CD4-positive, alpha-beta T cell treated with Interleukin-17A for 4 hours (primary cell): ENCODE measurements at regions not wholly inside any gene's neighbourhood (a gene's known extent, or its start where the extent isn't known, plus 50 kb on each side); places are given as distances from the start of the nearest gene placed in this dataset.

Experiments
- DNase-seq: peaks from one replicate; pipeline ENCODE4 v3.0.0-alpha.2; 2020; ENCODE audit warnings: mixed read lengths

DNA sequence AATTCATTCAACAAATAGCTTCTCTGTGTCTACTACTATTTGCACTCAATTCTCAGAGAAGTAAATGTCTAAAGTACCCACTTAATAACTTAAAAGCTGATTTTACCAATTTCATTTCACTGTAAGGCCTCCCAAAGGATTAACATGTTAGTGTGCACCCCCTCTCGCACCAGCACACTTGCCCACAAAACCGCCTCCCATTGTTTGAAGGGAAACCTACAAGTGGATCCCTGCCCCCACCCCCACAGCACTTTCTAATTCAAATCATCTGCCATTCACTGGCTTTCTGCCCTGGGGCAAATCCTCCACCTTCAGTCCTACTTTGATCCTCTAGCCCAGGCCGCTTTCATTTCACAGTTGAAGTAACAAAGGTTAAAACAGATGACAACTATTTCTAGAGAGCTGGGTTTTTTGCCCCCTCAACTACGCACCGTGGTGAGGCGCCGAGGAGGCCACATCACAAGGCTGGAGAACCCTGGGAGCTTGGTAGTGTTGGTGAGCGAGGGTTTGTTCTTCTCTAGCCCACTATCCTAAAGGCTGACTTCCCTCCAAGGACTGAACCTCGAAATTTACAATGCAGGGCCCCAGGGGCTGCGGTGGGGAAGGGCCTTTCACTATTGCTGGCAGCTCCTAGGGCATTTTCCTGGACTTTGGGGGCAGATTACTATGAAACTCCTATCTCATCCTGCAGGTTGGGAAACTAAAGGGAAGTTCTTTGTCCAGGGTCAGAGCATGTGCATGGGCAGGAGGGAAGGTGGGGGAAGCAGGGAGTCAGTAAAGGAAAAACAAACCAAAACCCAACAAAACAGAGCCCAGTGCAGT lies 517.4 kb upstream of the ZMIZ1 start:
- DNase-seq: no peak

DNA sequence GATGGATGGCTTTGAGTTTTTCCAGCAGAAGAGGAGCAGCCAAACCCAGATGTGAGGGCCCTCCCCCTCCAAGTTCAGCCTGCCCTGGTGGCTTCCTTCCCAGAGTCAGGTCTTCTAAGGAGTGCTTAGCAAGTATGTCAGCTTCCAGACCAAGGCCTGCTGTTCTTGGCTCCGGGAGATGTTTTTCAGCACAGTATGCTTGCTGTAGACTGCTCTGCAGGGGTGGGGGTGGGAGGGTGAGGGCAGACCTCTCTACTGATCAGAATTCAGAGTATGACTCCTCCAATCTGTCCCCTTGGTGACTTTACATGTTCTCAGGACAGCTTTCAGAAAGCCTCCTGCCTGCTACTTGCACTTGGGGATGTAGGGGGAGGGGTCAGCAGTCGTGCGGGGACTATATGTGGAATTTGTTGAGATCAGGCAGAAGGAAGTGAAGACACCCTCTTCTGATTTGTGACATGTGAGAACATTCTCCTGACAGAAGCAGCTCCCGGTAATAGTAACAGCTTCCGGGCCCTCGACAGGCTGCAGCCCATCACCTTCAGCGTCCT lies 516.4 kb upstream of the ZMIZ1 start:
- DNase-seq: no peak

DNA sequence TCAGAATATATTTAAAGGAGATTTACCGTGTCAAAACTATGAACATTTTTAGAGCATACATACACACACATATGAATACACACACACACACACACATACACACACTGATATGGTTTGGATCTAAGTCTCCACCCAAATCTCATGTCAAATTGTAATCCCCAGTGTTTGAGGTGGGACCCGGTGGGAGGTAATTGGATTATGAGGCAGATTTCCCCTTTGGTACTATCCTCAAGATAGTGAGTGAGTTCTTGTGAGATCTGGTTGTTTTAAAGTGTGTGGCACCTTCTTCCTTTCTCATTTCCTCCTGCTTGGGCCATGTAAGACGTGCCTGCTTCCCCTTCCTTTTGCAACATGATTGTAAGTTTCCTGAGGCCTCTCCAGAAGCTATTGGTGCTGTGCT lies 515.0 kb upstream of the ZMIZ1 start:
- DNase-seq: no peak

DNA sequence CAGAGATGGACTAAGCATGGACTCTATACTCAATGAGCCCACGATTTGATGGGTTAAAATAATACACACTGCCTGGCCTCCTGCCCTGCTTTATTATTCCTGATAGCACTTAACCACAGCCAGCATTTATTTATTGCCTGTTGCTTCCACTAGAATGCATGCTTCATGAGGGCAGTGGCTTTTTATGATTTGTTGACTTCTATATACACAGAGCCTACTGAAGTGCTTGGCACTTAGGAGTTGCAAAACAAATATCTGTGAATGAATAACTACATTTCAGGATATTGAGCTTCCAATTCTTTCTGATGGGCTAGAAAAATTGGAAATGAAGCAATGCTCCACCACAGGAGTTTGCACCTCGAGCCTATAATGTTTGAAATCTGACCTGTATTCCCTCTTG lies 513.6 kb upstream of the ZMIZ1 start:
- DNase-seq: no peak

DNA sequence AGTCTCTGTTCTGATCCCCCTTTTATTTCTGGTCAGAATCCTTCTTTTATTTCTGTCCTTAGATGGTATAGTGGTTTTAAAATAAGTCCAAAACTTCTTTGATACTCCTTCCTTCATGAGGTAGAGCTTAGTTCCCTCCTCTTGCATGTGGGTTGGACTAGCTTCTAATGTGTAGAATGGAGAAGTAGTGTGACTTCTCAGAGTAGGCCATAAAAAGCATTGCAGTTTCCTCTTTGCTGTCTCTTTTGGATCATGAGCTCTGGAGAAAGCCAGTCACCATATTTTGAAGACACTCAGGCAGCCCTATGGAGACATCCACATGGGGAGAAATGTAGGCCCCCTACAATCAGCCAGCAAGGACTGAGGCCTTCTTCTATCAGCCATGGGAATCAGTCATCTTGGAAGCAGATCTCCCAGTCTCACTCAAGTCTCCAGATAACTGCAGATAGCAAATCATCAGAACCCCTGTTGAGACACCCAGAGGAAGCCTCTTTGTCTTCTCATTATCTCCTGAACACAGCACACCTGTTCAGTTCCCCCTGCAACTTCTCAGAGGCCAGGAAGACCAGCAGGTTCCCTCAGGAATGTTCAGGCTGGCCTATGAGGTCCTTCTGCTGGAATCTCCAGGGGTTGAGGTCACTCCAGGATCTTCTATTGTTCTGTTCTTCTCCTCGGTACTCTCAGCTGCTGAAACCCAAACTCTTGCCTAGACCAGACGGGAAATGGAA lies 511.9 kb upstream of the ZMIZ1 start:
- no peak for DNase-seq

DNA sequence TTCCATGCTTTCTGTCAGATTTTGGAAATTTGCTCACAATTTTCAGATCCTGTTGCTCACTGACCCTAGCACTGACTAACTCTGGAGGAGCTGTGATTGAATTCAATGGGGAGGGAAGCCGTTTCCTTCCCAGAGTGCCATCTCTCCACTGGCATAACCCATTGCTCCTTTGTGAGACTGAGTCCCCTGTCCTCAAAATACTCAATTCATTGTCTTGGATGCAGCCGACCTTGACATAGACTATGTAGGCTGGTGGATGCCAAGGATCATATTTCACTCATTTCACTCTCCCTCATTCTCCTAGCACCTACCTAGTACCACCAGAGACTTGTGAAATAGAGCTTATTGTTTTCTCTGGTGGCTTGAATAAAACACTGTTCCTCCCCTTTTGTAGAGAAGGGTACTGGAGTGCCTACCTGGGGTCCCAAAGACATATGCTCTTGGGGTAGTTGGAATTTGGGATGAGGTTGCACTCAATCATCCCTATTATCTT lies 511.3 kb upstream of the ZMIZ1 start:
- DNase-seq: no peak

DNA sequence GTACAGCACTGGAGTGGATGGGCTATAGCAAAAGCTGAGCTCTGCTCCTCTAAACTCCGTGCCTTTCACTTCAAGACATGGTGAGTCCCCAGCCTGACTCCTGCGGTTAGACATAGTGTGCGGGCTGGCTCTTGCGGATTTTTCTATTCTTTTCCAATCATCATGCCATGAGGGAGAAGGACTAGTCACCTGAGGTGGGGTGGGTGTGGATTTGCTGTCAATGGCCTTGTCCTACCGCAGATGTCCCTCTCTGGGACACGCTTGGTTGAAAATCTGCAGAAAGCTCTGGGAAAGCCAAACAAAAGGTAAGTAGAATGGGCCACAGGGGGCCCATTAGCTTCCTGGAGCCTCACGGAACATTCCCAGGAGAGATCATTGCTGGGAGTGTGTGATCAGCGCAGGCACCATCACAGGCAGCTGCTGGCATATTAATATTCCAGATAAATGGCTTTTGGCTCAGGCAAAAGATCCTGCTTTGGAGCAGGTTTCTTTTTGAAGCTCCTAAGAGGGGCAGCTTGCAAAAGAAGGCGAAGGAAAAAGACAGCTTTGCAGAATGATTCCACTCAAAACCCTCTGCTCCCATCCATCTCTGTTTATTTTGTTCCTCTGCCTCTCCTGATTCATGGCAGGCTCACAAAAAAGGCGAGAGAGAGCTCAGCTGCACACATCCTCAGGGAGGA lies 509.0 kb upstream of the ZMIZ1 start:
- no peak for DNase-seq

DNA sequence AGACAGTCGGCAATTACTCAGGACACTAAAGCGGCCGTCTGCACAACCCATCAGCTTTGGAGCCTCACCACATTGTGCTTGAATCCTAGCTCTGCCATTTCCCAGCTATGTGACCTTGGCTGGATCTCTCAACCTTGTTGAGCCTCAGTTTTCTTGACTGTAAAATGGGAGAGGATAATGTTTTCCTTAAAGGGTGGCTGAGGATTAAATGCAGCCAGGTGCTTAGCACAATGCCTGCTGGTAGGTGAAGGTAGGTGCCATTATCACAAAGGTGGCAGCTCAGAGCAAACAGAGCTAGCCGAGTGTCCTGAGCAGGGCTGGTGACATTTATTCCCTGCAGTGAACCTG lies 508.5 kb upstream of the ZMIZ1 start:
- DNase-seq: no peak

DNA sequence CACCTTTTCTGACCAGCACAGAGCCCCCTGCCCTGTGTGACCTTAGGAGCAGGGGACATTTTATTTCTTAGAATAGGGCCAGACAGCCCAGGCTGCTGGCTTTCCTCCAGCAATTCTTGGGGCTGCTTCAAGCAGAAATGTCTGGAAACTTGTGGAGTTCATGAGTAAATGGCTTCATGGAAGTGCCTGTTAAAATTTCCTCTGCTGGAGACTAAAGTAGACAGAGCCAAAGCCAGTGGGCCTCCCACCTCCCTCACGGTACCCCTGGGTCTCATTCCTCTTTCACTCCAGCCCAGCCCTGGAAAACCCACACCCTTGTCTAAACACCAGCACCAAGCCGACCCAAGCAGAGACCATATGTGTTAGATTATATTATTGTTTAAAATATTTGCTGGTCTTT lies 505.5 kb upstream of the ZMIZ1 start:
- DNase-seq: no peak

DNA sequence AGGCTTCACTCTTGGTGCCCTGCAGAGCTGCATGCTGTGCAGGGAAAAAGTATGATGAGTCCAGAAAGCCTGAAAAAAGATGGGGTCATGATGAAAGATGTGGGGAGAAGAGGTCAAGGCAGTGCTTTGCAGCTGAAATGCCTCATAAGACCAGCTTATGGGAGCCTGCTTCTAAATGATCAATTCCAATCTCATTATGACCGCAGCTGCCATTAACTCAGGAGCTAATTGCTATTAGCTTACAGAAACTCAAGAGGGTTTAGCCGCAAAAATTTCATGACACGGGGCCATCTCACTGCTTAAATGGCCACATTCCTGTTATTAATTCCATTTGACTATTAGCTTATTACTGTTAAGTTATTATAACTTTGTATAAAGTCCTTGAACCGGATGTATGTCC lies 502.9 kb upstream of the ZMIZ1 start:
- DNase-seq: no peak

DNA sequence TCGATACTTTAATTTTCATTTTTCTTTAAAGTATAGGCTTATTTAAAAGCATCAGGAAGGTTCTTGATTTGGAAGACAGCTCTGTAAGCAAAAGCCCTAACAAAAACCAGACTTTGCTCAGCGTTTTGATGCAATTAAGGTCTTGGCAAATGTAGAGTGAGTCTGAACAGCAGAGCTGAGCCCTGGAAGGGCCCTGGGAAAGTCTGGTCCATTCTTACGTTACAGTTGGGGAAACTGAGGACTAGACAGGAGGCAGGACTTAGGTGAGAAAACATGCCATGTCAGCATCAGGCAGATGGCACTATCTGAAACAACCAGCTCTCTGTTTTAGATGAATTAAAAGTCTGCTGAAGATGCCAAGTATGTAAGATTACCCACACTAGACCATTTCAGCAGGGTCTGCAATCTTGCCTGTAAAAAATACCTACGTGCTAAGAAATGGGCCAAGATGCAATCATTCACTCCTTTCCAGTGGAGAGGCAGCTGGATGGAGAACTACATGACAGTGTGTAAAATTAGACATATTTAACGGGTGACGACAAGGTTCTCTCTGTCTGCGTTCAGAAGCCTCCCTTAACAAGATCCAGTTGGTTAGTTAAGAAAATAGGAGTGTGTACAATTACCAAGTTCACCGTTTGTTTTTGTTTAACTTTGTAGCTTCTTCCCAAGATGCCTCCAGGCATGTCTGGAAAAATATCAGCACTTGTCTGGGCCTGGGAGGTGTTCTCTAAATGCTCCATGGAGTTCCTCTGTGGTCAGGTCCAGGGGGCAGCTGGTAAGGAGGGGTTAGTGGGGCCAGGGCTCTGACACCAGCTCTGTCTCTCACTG lies 502.3 kb upstream of the ZMIZ1 start:
- no peak for DNase-seq

DNA sequence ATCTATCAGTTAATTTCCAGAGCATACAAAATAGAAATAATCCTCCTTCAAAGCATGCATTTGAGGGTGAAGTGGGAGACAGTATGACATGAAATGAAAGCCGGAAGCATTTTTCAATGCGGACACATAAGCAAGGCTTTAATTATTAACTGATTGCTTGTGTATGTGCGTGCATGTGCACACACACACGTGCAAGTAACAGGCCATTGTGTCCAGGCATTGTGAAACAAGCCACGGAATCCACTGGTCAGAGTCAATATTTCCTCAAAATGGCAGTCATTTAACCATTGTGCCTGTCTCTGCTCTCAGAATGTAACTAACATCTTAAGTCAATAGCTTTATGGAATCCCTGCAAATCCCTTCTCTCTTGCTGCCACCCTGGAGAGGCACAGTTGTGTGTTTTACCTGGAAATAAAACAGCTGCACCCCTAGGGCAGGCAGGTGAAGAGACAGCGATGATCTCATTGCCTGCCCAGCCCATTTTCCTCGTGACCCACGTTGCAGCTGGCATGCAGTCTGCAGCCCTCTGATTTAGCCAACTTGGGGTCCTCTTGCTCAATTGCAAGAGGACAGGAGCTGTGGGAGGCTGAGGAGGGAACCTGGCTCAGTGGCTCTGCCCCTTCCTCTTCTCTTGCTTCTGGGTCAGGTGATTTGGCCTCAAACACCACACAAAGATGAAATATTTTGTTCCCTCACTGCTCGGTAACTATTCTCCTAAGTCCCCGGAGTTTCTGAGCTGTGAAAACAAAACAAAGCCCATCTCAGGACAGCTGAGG lies 500.9 kb upstream of the ZMIZ1 start:
- no peak for DNase-seq

DNA sequence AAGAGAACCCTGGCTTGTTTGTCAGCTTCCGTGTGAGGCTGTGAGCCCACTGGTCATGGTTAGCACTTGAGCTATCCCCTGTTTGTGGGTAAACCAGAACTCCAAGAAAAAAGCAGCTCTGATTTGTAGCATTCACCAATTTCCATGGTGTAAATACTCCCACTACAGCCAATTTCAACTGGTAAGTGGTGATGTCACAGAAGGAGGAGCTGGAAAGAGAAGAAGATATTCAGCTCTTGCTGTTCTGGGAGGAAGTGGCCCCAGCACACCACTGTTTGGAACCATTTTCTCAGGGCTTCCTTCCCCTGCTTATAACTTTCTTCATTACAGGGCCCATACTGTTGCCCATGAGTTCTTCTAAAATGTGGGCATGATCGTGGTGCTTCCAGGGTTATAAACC lies 500.1 kb upstream of the ZMIZ1 start:
- no peak for DNase-seq

DNA sequence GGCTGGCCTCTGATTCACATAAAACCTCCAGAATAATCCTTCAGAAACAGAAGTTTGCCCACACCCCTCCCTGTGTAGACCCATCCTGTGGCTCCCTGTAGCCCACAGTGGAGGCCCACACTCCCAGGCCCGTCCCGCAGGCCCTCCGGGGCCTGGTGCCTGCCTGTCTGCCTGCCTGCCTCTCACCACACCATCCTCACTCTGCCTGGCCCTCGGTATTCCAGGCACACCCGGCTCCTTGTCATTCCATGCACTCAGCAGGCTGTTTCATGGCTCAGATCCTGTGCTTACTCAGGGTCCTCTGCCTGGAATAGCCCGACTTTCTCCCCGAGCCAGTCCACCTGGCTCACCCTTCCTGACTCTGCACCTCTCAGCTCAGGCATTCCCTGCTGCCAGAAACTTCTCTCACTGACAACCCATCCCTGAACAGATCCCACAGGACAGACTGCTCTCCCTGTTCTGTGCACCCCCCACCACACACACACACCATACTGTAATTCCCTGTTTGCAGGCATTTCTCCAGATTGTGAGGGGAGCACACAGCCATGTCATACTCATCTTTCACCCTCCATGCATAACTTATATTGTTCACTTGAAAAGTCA lies 498.0 kb upstream of the ZMIZ1 start:
- no peak for DNase-seq

DNA sequence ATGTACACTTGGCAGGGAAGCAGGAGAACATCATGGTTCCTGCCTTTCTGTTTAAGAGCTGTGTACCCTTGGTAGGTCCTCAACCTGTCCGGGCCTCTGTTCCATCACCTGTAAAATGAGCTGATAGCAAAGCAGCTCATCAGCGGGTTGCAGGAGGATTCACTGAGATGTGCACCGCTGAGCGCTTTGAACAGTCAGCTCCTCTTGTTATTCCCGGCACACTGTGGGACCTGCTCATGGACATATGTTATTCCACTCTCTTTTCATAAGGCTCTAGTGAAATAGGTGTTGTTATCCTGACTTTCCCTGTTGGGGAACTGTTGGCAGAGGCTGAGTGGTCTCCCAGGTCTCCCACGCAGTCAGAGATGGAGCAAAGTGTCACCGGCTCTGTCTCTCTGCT lies 497.5 kb upstream of the ZMIZ1 start:
- DNase-seq: no peak

DNA sequence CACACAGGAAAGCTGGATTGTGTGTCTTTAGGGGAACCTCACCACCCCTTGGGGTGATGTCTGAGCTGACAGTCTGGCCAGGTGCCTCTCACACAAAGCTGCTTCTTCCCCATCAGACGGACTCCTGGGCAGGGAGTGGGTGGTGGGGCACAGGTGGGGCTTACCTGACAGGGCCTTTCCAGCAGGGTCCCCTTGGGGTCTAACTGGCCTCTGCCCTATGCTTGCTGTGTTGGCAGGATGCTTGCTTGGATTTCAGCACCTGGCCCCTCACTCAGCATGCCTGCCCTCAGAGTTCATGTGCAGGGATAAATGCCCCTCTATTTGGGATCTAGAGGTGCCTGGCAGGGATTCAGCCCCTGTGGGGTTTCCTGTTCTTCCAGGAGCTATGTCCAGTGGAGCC lies 496.9 kb upstream of the ZMIZ1 start:
- no peak for DNase-seq

DNA sequence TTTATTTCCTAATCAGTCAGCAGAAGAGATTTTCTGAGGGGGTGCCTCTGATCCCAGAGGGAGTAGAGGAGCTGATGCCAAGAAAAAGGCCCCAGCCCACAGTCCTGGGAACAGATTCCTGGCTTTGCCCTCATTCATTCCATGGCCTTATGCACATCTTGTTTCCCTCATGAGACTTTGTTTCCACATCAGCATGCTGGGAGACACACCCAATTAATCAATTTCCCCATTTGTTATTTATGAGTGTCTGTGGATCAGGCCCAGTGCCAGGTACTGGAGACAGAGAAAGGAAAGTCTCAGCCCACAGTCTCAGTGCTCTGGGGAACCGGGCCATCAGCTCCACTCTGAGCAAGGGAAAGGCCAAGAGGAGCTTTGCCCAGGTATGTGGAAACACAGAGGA lies 496.2 kb upstream of the ZMIZ1 start:
- no peak for DNase-seq

DNA sequence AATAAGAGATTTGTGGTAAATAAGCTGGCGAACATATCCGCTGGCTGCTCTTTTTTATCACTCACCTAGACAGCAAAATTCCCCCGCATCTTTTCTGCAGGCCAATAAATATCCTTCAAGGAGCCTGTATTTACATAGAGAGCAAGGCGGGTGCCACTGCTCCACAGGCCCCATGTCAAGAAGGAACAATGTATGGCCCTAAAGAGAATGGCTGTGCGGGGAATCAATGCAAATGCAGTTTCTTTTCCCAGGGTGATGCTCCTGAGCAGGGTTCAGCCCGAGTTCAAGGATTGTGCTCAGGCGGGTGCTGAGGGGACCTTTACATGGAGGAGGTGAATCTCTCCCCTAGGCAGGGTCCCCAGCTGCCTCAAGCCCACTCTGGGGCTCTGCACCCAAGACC lies 494.2 kb upstream of the ZMIZ1 start:
- DNase-seq: no peak

DNA sequence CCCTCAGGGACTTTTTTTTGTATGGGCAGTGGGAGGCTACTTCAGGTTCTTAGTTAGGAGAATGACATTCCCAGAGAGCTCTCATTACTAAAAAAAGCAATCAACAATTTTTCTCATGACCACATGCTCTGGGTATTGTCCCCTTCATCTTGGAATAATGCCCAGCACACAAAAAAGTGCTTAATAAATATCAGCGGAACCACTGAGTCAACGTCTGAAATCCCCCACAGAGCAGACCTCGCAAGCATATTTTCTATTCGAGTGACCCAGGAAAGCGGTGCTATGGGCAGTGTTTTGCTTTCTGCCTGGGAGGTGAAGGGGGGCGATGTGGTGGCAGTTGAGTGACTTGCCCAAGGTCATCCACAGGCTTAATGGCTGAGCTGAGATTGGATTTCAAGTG lies 493.4 kb upstream of the ZMIZ1 start:
- no peak for DNase-seq

DNA sequence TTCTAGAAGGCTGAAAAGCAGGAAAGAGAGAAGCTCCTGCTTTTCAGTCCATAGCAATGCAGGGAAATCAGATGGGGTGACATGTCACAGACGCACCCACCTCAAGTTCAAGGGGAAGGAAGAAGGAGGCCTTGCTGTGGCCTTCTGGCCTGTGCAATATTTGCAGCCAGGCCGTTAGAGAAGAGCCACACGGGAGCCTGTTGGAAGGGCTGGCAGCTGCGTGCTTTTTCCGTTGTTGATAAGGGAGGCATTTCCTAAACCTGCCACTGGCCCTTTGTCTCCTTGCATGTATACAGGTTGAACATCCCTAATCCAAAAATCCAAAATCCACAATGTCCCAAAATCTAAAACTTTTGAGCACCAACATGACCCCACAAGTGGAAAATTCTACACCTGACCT lies 492.5 kb upstream of the ZMIZ1 start:
- DNase-seq: no peak

DNA sequence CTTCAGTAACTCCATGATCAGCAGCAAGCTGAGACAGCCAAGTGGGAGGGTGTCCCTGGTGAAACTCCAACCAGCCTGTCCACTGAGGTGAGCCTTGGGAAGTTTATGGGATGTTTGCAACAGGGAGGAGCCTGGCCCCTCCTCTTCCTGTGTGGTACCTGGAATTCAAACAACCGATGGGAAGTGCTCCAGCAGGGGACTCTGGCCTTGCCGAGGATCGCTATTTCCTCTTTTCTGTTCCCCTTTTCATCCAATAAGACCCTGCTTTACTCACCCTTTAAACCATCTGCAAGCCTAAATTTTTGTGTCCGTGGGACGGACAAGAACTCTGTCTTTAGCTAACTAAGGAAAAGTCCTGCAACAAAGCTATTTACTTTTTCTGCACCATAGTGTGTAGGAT lies 491.1 kb upstream of the ZMIZ1 start:
- no peak for DNase-seq

DNA sequence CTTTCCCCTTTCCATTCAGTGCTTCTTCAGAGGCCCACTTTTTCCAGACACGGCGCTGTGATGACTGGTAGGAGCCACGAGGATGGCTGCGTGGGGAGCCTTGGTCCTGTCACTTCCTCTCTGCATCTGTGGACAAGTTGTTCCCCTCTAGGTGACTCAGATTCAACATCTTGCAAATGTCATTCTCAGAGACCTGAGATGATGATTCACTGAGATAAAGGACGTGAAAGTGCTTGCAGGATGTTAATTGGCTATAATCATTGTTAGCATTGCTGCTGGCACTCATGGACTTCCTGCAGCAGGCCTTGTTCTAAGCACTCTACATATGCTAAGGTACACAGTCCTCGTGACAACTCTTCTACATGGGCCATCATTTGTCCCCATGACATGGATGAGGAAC lies 489.8 kb upstream of the ZMIZ1 start:
- no peak for DNase-seq
